Loucy (cell line): ENCODE measurements at regions not wholly inside any gene's neighbourhood (a gene's known extent, or its start where the extent isn't known, plus 50 kb on each side); places are given as distances from the start of the nearest gene placed in this dataset.

Experiments
- EZH2phosphoT487 ChIP-seq: fragments of 200-600 bp; IDR thresholded peaks from 2 replicates; pipeline ENCODE4 v1.6.1; 2018; ENCODE audit warnings: antibody characterized with exemption, mild to moderate bottlenecking, moderate library complexity, borderline replicate concordance
- TF ChIP-seq, protein P1 (sequence below): fragments of 200-600 bp; sonication (generic); conservative IDR thresholded peaks from 2 replicates; pipeline ENCODE4 v1.5.1; 2014; ENCODE audit warnings: mild to moderate bottlenecking, antibody characterized with exemption, low read length

DNA sequence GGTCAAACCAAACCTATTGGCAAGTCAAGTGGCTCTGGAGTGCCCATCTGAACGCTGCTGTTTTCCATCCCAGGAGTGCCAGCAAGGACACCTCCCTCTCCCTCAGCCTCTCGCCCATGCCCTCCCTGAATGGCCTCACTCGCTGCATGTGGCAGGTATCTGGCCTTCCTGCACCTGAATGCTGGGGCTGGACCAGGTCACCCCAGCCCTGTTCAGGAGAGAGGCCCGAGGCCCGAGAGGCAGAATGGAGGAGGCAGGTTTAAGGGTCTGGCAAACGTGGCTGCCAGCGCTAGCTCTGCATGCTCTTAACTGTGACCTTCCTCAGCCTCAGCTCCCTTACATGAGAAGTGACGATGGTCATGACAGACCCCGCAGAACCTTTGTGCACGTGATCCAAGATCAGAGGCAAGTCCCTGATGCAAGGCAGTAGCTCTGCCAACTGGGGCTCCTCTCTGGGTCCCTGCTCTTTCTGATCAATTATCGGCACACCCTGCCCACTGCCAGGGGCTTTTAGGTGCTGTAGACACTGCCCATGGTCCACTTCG, 295.7 kb upstream of the ZMIZ1 start:
- no peak for TF ChIP-seq EZH2phosphoT487
- TF ChIP-seq, protein P1, sequence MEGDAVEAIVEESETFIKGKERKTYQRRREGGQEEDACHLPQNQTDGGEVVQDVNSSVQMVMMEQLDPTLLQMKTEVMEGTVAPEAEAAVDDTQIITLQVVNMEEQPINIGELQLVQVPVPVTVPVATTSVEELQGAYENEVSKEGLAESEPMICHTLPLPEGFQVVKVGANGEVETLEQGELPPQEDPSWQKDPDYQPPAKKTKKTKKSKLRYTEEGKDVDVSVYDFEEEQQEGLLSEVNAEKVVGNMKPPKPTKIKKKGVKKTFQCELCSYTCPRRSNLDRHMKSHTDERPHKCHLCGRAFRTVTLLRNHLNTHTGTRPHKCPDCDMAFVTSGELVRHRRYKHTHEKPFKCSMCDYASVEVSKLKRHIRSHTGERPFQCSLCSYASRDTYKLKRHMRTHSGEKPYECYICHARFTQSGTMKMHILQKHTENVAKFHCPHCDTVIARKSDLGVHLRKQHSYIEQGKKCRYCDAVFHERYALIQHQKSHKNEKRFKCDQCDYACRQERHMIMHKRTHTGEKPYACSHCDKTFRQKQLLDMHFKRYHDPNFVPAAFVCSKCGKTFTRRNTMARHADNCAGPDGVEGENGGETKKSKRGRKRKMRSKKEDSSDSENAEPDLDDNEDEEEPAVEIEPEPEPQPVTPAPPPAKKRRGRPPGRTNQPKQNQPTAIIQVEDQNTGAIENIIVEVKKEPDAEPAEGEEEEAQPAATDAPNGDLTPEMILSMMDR: no peak
